T-helper 9 cell (primary cell): ENCODE measurements at regions not wholly inside any gene's neighbourhood (a gene's known extent, or its start where the extent isn't known, plus 50 kb on each side); places are given as distances from the start of the nearest gene placed in this dataset.

ENCODE experiments used
- DNase-seq: peaks from one replicate; pipeline ENCODE4 v3.0.0-alpha.2; 2020

- no peak for DNase-seq
Measured at GRCh38 chr2:14231391-14231898, 401.1 kb upstream of the LRATD1 start.

GRCh38 chr2:14232217-14232616 is 400.3 kb upstream of the LRATD1 start:
- DNase-seq: no peak

DNA sequence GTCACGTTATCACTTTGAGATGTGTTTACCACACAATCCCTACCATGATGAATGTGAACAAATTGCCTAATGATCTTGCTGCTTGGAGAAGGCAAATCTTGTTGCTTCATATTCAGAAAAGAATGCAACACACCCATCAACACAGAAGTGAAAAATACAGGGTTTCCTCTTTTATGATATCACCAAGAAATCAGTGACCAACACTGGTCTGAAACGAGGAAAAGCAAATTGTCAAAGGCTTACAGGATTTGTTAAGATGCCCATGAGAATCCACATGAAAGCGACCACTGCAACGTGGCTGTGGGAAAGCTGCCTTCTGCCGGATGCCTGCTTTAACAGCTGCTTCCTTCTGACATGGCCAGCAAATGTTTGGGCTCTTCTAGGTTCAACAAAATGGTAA is 397.6 kb upstream of the LRATD1 start:
- no peak for DNase-seq

DNA sequence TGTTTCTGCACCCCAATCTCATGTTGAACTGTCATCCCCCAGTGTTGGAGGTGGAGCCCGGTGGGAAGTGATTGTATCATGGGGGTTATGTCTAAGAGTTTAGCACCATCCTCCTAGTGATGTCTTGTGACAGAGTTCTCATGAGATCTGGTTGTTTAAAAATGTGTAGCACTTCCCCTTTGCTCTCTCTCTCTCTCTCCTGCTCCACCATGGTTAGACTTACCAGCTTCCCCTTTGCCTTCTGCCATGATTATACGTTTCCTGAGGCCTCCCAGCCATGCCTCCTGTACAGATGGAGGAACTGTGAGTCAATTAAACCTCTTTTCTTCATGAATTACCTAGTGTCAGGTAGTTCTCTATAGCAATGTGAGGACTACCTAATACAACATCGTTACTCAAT is 396.9 kb upstream of the LRATD1 start:
- DNase-seq: no peak

- no peak for DNase-seq
Measured at GRCh38 chr2:14237902-14238301, 394.6 kb upstream of the LRATD1 start.

GRCh38 chr2:14239605-14240004 is 392.9 kb upstream of the LRATD1 start:
- no peak for DNase-seq

DNA sequence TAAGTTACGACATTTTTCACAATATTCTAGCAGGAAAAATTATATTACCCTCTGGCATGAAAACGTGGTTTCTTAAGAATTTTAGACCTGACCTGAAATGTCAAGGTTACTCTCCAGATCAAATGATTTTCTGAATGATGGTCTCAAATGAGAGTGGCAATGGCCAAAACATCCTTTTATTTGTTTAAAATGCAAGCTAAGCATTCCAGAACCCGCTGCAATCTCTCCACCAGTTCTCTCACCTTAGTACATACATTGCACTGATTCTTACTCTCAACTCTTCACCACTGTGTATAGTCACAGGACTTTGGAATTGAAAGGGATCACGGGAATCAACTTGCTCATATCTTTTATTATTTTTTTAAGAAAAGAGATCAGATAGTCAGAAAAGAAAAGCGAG is 391.6 kb upstream of the LRATD1 start:
- no peak for DNase-seq

DNA sequence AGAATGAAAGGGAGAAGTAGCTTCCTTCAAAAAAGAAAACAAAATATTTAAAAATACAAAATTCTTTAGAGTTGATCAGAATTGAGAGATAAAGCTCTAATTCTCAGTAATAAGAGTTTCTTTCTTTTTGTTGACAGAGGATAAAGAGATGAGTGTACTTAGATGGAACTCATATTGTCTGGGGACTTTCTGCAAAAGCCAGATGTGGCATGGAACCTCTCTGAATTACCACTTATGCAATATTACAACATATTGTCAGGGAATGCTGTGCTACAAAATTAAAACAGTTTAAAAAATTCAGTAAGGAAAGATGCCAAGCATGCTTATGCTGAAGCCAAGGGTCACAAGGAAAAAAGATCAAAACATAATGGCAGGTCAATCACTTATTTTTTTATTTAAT is 386.6 kb upstream of the LRATD1 start:
- no peak for DNase-seq

DNA sequence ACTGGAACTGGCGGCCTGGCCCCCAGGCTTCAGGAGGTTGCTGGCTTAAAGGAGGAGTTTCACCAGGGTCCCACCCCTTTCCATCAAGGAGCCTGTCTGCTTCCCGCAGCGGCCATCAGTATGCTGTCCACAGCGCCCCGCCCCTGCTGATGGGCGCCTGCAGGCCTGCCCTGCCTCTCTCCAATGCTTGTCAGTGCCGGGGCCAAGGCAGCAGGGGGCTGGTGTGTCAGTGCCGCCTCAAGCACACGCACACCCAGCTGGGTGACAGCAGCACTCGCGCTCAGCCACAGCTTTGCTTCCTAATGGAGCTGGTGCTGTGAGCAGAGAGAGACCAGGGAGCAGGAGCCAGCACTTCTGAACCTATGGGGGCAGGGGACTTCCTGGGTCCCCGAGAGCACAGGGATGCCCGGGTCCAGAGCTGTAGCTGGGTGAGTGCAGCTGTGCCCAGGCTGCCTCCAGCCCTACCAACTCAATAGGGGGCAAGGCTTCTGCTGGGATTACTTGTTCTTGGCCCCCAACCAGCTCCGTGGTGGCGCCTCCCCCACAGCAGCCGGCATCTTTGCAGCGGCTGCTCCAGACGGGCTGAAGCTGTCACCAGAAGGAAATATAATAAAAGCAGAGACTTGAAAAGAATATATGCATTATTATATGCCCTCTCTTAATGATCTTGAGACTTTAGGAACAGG is 377.2 kb upstream of the LRATD1 start:
- DNase-seq: no peak

- no peak for DNase-seq
Measured at GRCh38 chr2:14256890-14257289, 375.6 kb upstream of the LRATD1 start.

DNA sequence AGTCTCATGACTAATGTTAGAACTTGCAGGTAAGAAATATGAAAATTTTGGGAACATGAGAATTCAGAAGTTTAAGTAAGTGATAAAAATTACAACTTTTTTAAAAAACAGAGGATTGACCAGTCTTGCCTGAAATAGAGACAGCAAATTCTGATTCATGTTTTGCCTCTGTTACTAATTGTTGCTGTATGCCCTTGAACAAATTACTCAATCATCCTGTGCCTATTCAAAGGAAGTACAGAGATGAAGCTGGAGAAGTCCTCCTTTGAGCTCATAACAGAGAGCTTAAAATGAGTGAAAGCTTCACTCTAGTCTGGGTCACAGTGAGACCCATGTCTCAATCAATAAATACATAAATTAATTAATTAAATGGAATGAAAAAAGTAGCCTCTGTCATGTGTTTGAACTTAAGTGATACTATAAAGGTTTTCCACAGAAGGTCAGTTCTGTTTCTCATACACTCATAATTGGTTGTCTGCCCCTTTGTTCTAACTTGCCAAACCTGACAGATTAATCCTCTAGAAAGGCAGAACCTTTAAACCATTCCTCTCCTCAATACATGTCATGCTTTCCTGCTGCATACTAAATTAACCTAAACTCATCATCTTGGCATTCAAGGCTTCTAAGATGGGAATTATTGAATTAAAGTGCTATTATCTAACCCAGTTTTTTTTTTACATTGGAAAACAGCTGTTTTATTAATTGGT is 374.6 kb upstream of the LRATD1 start:
- DNase-seq: no peak

GRCh38 chr2:14261771-14262170 is 370.7 kb upstream of the LRATD1 start:
- DNase-seq: no peak

- no peak for DNase-seq
Measured at GRCh38 chr2:14263053-14263452, 369.5 kb upstream of the LRATD1 start.

GRCh38 chr2:14270036-14270582 is 362.4 kb upstream of the LRATD1 start:
- no peak for DNase-seq

DNA sequence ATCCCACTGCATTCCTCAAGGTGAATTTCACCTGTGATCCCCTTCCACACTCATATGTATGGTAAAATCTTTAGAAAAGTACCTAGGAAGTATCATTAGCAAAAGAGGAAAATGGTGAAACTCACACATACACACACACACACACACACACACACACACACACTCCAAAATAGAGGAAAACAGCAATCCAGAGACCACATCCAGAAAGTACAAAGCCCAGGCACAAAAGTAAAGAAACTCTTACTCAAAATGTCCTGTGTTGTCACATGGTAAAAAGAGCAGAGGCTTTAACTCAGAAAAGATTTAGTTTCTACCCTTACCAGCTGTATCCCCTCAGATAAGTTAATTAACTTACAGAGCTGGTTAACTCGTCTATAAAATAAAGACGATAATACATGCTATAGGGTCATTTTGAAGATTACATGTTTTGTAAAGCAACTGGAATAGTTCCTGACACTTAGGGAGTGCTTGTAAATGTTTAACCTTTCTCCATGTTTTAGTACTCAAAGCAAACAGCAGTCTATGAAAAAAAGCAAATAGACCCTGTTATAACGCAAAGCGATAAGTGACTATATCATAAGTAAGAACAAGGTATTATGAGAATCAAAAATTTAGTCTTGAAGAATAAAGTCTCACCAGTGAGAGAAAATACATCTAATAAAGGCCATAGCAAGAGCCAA is 360.0 kb upstream of the LRATD1 start:
- DNase-seq: no peak

- DNase-seq: no peak
Measured at GRCh38 chr2:14273650-14274049, 358.9 kb upstream of the LRATD1 start.

DNA sequence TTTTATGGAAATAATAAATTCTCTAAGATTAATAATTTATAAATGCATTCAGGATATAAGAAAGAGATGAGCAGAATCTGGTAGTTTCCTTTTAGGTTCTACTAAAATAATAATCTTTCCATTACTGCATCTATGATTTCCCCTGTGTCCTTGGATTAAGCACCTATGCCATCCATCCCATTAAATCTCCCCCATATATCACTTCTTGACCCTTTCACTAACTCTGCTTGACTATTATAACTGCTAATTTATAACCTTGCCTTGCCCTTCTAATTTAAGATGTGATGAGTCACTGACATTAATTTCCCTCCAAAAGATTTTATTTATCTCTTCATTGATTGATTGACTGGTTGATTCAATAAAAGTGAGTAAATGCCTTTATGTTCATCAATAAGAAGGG is 348.3 kb upstream of the LRATD1 start:
- DNase-seq: no peak

DNA sequence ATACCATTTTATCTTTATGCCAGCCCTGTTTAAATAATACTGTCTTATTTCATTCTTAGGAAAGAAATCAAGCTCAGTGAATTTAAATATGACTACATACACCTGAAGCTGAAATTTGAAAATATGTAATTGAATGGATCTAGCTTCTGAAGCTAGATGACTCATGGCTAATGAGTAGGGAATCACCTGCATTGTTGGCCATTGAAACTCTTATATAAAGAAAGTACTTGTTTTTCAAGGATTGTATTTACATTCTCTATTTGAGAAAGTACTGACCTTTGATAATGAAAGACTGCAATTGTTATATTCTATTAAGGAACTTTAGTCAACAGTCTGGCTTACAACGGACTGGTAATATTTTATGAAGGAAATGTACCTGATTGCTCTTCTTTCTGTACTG is 346.7 kb upstream of the LRATD1 start:
- no peak for DNase-seq

GRCh38 chr2:14288016-14288415 is 344.5 kb upstream of the LRATD1 start:
- no peak for DNase-seq

DNA sequence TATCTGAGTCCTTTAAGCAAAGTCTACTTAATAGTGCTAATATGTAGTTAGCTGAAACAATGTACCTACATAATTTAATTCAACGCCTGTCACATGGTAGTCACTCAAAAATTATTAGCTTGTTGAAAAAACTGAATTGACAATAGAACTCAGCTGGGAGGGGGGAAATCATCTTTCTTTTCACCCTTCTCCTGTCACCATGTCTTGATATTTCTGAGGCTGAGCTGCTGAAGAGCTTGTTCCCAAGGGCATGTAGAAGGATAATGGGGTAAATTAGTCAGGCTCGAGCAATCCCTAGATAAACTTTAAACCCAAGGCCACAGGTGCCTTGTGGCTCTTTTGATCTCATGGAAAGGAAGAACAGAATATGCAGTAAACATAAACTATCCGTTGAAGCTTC is 339.6 kb upstream of the LRATD1 start:
- DNase-seq: no peak

DNA sequence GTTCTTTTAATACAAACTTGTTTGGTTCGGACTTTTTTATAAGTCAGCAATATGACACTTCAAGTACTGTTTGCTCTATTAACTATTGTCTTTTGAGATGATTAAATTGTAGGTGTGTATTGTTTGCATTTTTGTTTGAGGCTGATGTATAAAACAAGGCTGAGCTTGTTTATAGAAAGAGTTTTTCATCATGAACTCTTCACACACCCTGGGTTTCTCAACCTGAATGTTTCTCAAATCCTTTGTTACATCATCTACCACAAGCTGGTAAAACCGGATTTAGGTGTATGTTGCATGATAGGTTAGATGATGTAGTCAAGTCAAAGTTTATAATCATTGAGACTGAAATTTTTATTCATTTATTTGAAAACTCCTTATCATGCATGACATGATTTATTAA is 335.2 kb upstream of the LRATD1 start:
- DNase-seq: no peak

GRCh38 chr2:14297906-14298305 is 334.6 kb upstream of the LRATD1 start:
- DNase-seq: no peak

DNA sequence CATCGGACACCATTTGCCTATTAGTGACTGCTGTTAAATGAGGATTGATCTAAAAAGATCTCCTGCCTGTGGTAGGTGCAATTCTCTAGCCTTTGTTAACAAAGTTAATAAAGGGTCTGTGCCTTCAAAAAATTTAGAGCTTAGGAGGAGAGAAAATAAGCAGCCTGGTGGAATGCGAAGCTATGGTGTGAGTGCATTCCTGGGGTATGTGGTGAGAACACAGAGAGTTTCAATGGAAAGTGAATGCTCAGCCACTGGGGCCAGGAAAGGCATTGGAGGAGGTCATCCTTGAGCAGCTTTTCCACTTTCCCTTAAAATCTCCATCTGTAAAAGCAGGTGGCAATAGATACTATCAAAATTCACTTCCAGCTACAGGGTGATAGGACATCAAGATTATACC is 331.2 kb upstream of the LRATD1 start:
- DNase-seq: no peak
